ENCODE measurements at regions not wholly inside any gene's neighbourhood (a gene's known extent, or its start where the extent isn't known, plus 50 kb on each side); places are given as distances from the start of the nearest gene placed in this dataset.
"Not testable (repeated sequence)": the region's sequence is repeated elsewhere in the genome, so short reads cannot be mapped to it uniquely, and the experiment has no call there.

DNA sequence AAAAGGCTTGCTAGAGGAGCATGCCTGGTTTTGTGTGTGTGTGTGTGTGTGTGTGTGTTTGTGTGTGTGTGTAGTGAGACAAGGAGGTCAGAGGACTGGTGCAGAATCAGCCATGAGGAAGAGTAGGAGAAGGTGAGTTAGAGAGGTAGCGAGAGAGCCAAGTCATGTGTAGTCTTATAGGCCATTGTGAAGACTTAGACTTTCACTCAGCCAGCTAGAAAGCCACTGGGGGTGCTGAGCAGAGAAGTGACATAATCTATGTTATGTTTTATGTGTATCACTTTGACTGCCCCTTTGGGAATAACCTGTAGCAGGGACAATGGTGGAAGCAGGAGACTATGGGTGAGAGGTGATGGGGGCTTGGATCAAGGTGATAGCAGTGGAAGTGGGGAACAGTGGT, 180.5 kb upstream of the CLINT1 start:
- no peak overlapping the region for H3K4me3 ChIP-seq (ENCODE audit: low read length)
- TF ChIP-seq, protein P1, sequence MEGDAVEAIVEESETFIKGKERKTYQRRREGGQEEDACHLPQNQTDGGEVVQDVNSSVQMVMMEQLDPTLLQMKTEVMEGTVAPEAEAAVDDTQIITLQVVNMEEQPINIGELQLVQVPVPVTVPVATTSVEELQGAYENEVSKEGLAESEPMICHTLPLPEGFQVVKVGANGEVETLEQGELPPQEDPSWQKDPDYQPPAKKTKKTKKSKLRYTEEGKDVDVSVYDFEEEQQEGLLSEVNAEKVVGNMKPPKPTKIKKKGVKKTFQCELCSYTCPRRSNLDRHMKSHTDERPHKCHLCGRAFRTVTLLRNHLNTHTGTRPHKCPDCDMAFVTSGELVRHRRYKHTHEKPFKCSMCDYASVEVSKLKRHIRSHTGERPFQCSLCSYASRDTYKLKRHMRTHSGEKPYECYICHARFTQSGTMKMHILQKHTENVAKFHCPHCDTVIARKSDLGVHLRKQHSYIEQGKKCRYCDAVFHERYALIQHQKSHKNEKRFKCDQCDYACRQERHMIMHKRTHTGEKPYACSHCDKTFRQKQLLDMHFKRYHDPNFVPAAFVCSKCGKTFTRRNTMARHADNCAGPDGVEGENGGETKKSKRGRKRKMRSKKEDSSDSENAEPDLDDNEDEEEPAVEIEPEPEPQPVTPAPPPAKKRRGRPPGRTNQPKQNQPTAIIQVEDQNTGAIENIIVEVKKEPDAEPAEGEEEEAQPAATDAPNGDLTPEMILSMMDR (conservative IDR thresholded peaks at IDR 0.05; ENCODE audit: low read depth, low read length) = no peak

DNA sequence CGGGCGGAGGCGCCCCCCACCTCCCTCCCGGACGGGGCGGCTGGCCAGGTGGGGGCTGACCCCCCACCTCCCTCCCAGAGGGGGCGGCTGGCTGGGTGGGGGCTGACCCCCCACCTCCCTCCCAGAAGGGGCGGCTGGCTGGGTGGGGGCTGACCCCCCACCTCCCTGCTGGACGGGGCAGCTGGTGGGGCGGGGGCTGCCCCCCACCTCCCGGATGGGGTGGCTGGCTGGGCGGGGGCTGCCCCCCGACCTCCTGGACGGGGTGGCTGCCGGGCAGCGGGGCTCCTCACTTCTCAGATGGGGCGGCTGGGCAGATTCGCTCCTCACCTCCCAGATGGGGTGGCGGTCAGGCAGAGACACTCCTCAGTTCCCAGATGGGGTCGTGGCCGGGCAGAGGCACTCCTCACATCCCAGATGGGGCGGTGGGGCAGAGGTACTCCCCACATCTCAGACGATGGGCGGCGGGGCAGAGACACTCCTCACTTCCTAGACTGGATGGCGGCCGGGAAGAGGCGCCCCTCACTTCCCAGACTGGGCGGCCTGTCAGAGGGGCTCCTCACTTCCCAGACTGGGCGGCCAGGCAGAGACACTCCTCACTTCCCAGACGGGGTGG, 178.1 kb upstream of the CLINT1 start:
- not testable (repeated sequence) for DNase-seq (ENCODE audit: low read depth); H3K4me3 ChIP-seq (ENCODE audit: low read length)

More for the DNA sequence above, 180.5 kb upstream of the CLINT1 start:
- DNase-seq (ENCODE audit: low read depth) = no peak

DNA sequence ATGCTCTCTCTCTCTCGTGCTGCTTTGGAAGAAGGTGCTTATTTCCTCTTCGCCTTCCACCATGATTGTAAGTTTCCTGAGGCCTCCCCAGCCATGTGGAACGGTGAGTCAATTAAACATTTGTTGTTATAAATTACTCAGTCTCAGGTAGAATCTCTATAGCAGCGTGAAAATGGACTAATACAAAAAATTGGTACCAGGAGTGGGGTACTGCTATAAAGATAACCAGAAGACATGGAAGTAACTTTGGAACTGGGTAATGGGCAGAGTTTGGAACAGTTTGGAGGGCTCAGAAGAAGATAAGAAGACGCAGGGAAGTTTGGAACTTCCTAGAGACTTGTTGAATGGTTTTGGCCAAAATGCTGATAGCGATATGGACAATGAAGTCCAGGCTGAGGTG, 175.6 kb upstream of the CLINT1 start:
- not testable (repeated sequence) for H3K4me3 ChIP-seq (ENCODE audit: low read length); DNase-seq (ENCODE audit: low read depth)

DNA sequence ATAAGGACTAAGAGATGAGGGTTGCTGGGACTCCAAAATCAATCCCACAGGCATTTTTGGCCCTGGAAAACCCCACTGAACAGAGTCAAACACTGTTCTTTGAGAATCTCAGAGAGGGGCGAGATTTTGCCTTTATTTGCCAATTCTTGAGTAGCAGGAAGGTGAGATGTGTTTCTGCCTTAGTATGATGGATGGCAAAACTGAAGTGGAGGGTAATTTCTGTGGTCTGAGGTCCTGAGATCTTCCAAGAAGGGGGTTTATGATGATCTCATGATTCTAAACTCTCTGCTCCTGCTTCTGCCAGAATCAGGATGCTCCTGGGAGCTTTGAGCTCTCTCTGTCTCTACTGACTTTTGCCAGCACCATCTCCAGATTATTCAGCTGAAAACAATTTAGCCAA, 174.8 kb upstream of the CLINT1 start:
- H3K4me3 ChIP-seq (ENCODE audit: low read length) = no peak overlapping the region
- no peak for DNase-seq (ENCODE audit: low read depth)
- TF ChIP-seq, protein P1 (conservative IDR thresholded peaks at IDR 0.05; ENCODE audit: low read depth, low read length) = no peak

DNA sequence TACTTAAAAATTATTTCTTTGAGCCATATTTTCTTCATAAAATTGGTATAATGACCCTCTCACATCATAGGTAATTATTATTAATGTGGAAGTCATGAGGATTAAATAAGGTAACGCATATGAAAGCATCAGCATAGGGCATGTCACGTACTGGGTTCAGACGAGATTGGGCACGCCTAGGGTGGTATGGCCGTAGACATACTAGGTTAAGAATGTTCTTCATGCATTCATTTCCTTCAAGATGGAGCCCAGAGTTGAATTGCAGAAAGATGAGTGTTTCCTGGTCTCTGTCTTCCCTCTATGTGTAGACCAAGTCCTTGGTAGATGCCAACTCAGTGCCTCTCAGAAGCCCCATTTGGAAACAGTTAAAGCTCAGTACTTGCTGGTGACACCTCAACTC, 174.1 kb upstream of the CLINT1 start:
- no peak for DNase-seq (ENCODE audit: low read depth)
- TF ChIP-seq, protein P1 (conservative IDR thresholded peaks at IDR 0.05; ENCODE audit: low read depth, low read length) = no peak
- no peak overlapping the region for H3K4me3 ChIP-seq (ENCODE audit: low read length)

DNA sequence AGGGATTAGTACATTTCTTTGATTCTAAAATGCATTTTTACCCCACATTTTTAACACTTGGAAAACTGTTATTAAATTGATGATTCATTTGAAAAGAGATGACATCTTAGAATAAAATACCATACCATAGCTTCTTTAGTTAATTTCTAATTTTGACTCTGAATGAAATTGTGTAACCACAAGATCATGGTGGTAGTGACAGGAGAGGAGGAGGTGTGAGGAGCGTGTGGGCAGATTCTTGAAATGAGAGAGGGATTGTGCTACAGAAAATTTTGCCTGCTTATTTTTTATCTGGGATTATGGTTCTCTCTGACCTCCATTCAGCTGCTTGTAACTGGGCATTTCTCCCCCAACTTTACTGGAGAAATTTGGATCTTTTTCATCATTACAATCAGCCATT, 173.3 kb upstream of the CLINT1 start:
- DNase-seq (ENCODE audit: low read depth) = no peak
- TF ChIP-seq, protein P1 (conservative IDR thresholded peaks at IDR 0.05; ENCODE audit: low read depth, low read length) = no peak
- H3K4me3 ChIP-seq (ENCODE audit: low read length) = no peak overlapping the region

DNA sequence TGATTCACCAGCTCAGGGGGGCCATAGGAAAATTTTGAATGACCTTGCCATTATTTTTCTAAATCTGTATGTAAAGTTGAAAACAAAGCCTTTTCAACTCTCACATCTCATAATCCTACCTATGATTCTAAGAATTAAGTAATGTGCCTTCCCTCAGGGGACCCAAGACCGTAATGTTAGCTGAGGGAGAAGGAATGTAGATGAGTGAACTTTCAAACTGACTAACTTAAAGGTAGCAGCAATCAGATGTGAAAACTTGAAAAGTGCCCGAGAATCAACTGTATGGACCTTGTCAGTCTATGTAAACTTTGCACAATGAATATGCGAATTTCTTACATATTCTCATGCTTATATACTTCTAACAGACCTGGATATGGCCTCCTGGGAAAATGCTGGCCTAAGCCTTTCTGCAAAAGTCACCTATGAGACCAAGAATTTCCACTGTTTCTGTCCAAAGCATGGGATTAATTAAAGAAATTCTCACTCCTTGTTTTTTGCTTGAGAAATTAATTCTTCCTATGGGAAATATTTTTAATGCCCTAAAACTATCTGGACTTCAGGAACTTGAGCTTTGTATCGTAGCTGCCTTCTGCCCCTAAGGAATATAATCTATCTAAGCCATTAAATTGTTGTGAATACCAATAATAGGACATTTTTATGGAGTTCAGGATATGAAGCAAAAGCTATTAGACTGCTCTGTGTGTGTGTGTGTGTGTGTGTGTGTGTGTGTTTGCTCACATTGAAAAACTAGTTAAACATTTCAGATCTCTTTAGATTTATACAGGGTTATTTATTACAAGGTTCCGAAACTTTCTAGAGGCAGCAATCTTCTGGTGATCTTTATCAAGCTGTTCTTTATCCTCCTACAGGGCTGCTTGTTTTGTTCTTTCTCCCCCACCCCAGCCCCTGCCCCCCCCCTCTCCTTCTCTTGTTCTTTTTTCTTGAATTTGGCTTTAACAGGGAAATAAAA, 169.1 kb upstream of the CLINT1 start:
- DNase-seq (ENCODE audit: low read depth) = no peak
- TF ChIP-seq, protein P1 (conservative IDR thresholded peaks at IDR 0.05; ENCODE audit: low read depth, low read length) = no peak
- no peak overlapping the region for H3K4me3 ChIP-seq (ENCODE audit: low read length)

All from retinal pigment epithelial cell (primary cell).